ENCODE measurements at regions not wholly inside any gene's neighbourhood (a gene's known extent, or its start where the extent isn't known, plus 50 kb on each side); places are given as distances from the start of the nearest gene placed in this dataset.

- POLR2A ChIA-PET = no interaction called here
- ATAC-seq (no peak), FAIRE-seq (no peak), DNase-seq (ENCODE audit: low spot score) (no peak)
- H3K9ac ChIP-seq (ENCODE audit: insufficient read depth, low read depth, low read length) = no peak overlapping the region
- H3K27me3 ChIP-seq (ENCODE audit: control insufficient read depth in 1 of 2, insufficient read depth in 2 of 2, low read length in 2 of 2) = no peaks in the 10 kb centered on the region
- no peaks in the 10 kb centered on the region for H3K9me3 ChIP-seq (ENCODE audit: low read length)
- in situ Hi-C loops (cut with HindIII; ENCODE audit: extremely low pct_ligation_motif_present, low pct_unique_long_range_greater_than_20kb) = no loop called here
- H3K27ac ChIP-seq (ENCODE audit: extremely low read length, insufficient read depth, low read length) = no peak overlapping the region
- no peak overlapping the region for H3K4me2 ChIP-seq (ENCODE audit: low read depth, low read length)
- H3K36me3 ChIP-seq (replicated peaks in 1 of 2; ENCODE audit: control insufficient read depth in 1 of 2, insufficient read depth in 2 of 2, low read length in 2 of 2) = no peaks in the 10 kb centered on the region
- 3% methylated on average over 4 of the region's 4 CpGs for WGBS (ENCODE audit: low lambda C conversion rate)
- TF ChIP-seq ISX (CRISPR knock-in tag; conservative IDR thresholded peaks at IDR 0.05) (no peak), ZNF260 (CRISPR knock-in tag; IDR thresholded peaks at IDR 0.05; ENCODE audit: borderline replicate concordance, low read depth) (no peak), ZNF280B (CRISPR knock-in tag; IDR thresholded peaks at IDR 0.05; ENCODE audit: borderline replicate concordance) (no peak), TRIM24 (CRISPR knock-in tag; IDR thresholded peaks at IDR 0.05) (no peak), MIER3 (CRISPR knock-in tag; IDR thresholded peaks at IDR 0.05; ENCODE audit: borderline replicate concordance) (no peak), ZNF841 (CRISPR knock-in tag; IDR thresholded peaks at IDR 0.05; ENCODE audit: borderline replicate concordance) (no peak), NFE2L2 (IDR thresholded peaks at IDR 0.05; ENCODE audit: low read length) (no peak), MAFG (CRISPR knock-in tag; IDR thresholded peaks at IDR 0.05) (no peak), ZSCAN9 (CRISPR knock-in tag; IDR thresholded peaks at IDR 0.05; ENCODE audit: borderline replicate concordance) (no peak), ZMYM3 (CRISPR knock-in tag; IDR thresholded peaks at IDR 0.05) (no peak)
- TF ChIP-seq, protein P1, sequence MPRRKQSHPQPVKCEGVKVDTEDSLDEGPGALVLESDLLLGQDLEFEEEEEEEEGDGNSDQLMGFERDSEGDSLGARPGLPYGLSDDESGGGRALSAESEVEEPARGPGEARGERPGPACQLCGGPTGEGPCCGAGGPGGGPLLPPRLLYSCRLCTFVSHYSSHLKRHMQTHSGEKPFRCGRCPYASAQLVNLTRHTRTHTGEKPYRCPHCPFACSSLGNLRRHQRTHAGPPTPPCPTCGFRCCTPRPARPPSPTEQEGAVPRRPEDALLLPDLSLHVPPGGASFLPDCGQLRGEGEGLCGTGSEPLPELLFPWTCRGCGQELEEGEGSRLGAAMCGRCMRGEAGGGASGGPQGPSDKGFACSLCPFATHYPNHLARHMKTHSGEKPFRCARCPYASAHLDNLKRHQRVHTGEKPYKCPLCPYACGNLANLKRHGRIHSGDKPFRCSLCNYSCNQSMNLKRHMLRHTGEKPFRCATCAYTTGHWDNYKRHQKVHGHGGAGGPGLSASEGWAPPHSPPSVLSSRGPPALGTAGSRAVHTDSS (CRISPR knock-in tag; conservative IDR thresholded peaks at IDR 0.05) = no peak
- TF ChIP-seq, protein P2, sequence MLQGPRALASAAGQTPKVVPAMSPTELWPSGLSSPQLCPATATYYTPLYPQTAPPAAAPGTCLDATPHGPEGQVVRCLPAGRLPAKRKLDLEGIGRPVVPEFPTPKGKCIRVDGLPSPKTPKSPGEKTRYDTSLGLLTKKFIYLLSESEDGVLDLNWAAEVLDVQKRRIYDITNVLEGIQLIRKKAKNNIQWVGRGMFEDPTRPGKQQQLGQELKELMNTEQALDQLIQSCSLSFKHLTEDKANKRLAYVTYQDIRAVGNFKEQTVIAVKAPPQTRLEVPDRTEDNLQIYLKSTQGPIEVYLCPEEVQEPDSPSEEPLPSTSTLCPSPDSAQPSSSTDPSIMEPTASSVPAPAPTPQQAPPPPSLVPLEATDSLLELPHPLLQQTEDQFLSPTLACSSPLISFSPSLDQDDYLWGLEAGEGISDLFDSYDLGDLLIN (CRISPR knock-in tag; IDR thresholded peaks at IDR 0.05; ENCODE audit: borderline replicate concordance) = no peak
- TF ChIP-seq, protein P3, sequence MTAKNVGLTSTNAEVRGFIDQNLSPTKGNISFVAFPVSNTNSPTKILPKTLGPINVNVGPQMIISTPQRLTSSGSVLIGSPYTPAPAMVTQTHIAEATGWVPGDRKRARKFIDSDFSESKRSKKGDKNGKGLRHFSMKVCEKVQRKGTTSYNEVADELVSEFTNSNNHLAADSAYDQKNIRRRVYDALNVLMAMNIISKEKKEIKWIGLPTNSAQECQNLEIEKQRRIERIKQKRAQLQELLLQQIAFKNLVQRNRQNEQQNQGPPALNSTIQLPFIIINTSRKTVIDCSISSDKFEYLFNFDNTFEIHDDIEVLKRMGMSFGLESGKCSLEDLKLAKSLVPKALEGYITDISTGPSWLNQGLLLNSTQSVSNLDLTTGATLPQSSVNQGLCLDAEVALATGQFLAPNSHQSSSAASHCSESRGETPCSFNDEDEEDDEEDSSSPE (CRISPR knock-in tag; IDR thresholded peaks at IDR 0.05) = no peak
- no peaks in the 10 kb centered on the region for H3K79me2 ChIP-seq (ENCODE audit: insufficient read depth, low read length)
- intact Hi-C loops (cut with micrococcal nuclease; ENCODE audit: unreplicated experiment) = no loop called here
- no peaks in the 10 kb centered on the region for H4K20me1 ChIP-seq (ENCODE audit: insufficient read depth, low read length)
- H3K4me1 ChIP-seq (ENCODE audit: insufficient read depth, low read length) = no peaks in the 10 kb centered on the region
- CTCF ChIA-PET (ENCODE audit: low intra/inter-chr PET ratio, low total read pairs) = no interaction called here
- BruUV-seq (replicated peaks) = no TSS peak
- no peak overlapping the region for H3K4me3 ChIP-seq (replicated peaks in 1 of 3; ENCODE audit: insufficient read depth in 1 of 3, low read depth in 2 of 3, low read length in 3 of 3)
- H2AFZ ChIP-seq (ENCODE audit: low read length) = no peak overlapping the region
Measured at GRCh38 chr4:64465263-64465662, 56.0 kb upstream of the TECRL start.

Data from HepG2 (cell line).